T-helper 2 cell (primary cell): ENCODE measurements at regions not wholly inside any gene's neighbourhood (a gene's known extent, or its start where the extent isn't known, plus 50 kb on each side); places are given as distances from the start of the nearest gene placed in this dataset.

ENCODE experiments used
- DNase-seq, 5 experiments: peaks; one replicate each; pipeline versions ENCODE4 v3.0.0 to v3.0.0-alpha.2; 2012 to 2022

- no peak for DNase-seq
Measured at GRCh38 chr2:157164891-157165290, 92.6 kb upstream of the GALNT5 start.

GRCh38 chr2:157168501-157168900 is 89.0 kb upstream of the GALNT5 start:
- no peak for DNase-seq

GRCh38 chr2:157169889-157170288 is 87.6 kb upstream of the GALNT5 start:
- no peak for DNase-seq

GRCh38 chr2:157170299-157170698 is 87.2 kb upstream of the GALNT5 start:
- DNase-seq = no peak

GRCh38 chr2:157172239-157172638 is 85.3 kb upstream of the GALNT5 start:
- DNase-seq = no peak

GRCh38 chr2:157172866-157173578 is 84.5 kb upstream of the GALNT5 start:
- no peak for DNase-seq

GRCh38 chr2:157173740-157174184 is 83.7 kb upstream of the GALNT5 start:
- DNase-seq = no peak

- DNase-seq = no peak
Measured at GRCh38 chr2:157174321-157174720, 83.2 kb upstream of the GALNT5 start.

GRCh38 chr2:157176602-157177001 is 80.9 kb upstream of the GALNT5 start:
- DNase-seq = no peak

GRCh38 chr2:157178874-157179273 is 78.6 kb upstream of the GALNT5 start:
- DNase-seq = no peak

GRCh38 chr2:157179324-157180105 is 78.0 kb upstream of the GALNT5 start:
- no peak for DNase-seq

- no peak for DNase-seq
Measured at GRCh38 chr2:157180359-157180758, 77.1 kb upstream of the GALNT5 start.

- DNase-seq = no peak
Measured at GRCh38 chr2:157181234-157181633, 76.3 kb upstream of the GALNT5 start.

GRCh38 chr2:157182204-157182709 is 75.2 kb upstream of the GALNT5 start:
- DNase-seq = no peak

- DNase-seq = peak in 1 of 5 experiments; percentile 73
Measured at GRCh38 chr2:157182834-157183396, 74.6 kb upstream of the GALNT5 start.

- no peak for DNase-seq
Measured at GRCh38 chr2:157184161-157184895, 73.2 kb upstream of the GALNT5 start.

- DNase-seq = no peak
Measured at GRCh38 chr2:157185476-157186227, 71.9 kb upstream of the GALNT5 start.

GRCh38 chr2:157190151-157190550 is 67.4 kb upstream of the GALNT5 start:
- no peak for DNase-seq

- no peak for DNase-seq
Measured at GRCh38 chr2:157191186-157191585, 66.3 kb upstream of the GALNT5 start.

- DNase-seq = peak in 1 of 5 experiments; percentile 63
Measured at GRCh38 chr2:157192445-157193423, 64.8 kb upstream of the GALNT5 start.

- no peak for DNase-seq
Measured at GRCh38 chr2:157193461-157193860, 64.0 kb upstream of the GALNT5 start.
